ENCODE measurements at regions not wholly inside any gene's neighbourhood (a gene's known extent, or its start where the extent isn't known, plus 50 kb on each side); places are given as distances from the start of the nearest gene placed in this dataset.
A peak's percentile ranks its signal among the peaks of the same experiment; 100 is the strongest.

- no peak for DNase-seq (ENCODE audit: low read depth)
Measured at GRCh38 chr3:102183186-102183585, 251.6 kb upstream of the ZPLD1 start.

- DNase-seq (ENCODE audit: low read depth), result peak; percentile 9
Measured at GRCh38 chr3:102183623-102184022, 251.2 kb upstream of the ZPLD1 start.

DNA sequence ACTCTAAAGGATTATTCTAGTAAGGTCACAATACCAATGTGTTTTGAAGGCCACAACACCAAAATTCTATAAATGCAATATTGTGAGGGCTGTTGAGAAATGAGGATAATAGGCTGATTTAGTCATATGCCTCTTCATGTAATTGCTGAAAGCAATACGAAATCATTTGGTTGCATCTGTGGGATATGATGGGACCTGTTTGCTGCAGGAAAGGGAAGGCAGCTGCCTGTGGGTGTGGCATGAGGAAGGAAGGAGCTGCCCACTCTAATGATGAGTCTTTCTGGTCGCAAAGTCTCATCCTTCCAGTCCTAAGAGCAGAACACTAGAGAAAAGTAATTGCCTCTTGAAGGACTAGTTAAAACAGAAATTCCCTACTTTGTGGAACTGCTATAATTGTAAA, 245.3 kb upstream of the ZPLD1 start:
- DNase-seq (ENCODE audit: low read depth), result peak; percentile 24

- peak; percentile 67 for DNase-seq (ENCODE audit: low read depth)
Measured at GRCh38 chr3:102189956-102190723, 244.7 kb upstream of the ZPLD1 start.

DNA sequence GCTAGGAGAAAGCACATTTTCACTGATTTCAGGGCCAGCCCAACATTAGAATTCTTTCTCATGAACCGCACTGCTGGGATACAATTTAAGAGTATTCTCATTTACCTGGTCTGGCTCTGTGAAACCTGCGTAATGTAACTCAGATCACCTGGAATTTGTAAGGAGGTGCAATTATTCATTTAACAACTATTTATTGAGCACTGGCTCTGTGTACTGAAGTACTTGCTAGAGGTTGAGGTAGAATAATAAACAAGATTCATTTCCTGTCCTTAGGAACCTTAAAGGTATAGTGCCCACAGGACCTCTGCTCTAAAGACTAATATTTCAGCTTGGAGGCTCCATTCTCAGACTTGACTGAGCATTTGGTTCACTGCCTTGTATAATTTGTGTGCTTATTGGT, 242.2 kb upstream of the ZPLD1 start:
- DNase-seq (ENCODE audit: low read depth), result no peak

GRCh38 chr3:102193255-102193654, 241.6 kb upstream of the ZPLD1 start:
- no peak for DNase-seq (ENCODE audit: low read depth)

- DNase-seq (ENCODE audit: low read depth), result no peak
Measured at GRCh38 chr3:102194001-102194400, 240.8 kb upstream of the ZPLD1 start.

- DNase-seq (ENCODE audit: low read depth), result no peak
Measured at GRCh38 chr3:102194760-102195159, 240.1 kb upstream of the ZPLD1 start.

GRCh38 chr3:102195198-102195948, 239.4 kb upstream of the ZPLD1 start:
- peak; percentile 79 for DNase-seq (ENCODE audit: low read depth)

DNA sequence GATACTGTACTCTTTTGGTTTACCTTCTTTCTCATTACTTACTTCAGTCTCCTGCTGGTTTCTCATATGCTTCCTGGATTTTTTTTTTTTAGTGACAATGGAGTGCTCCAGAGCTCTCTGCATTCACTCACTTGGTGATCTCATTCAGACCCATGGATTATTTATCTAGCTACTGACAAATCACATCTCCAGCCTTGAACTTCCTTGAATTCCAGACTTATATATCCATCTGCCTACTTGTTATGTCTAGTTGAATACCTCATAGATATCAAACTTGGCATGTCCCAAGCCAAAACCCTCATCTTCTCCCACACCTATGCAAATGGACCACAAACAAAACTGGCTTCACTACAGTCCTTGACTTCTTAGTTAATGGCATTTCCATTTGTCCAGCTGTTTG, 234.7 kb upstream of the ZPLD1 start:
- DNase-seq (ENCODE audit: low read depth), result peak; percentile 83

- peak; percentile 36 for DNase-seq (ENCODE audit: low read depth)
Measured at GRCh38 chr3:102200560-102200959, 234.3 kb upstream of the ZPLD1 start.

- DNase-seq (ENCODE audit: low read depth), result no peak
Measured at GRCh38 chr3:102205647-102206046, 229.2 kb upstream of the ZPLD1 start.

DNA sequence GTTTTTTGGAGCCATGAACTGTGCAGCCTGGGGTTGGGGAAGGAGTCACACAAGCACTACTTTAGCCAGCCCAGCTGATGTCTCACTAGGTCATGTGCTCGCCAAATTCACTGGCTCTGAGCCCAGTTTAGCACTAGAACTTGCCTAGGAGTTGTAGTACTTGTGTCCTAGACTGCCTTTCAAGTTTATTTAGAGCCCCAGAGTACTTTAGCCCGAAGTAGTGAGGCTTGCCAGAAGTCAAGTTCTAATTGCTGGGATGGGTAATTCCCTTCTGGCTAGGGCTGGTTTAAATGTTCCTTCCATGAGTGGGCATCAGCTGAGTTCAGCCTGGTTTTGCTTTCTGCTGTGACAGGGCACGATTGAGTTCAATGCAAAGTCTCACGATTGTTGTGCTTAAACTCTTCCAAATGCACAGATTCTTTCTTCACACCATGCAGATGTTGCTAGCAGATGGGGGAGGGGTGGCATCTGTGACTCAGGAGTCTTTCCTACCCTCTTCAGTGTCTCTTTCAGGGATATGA, 228.2 kb upstream of the ZPLD1 start:
- DNase-seq (ENCODE audit: low read depth), result peak; percentile 92

- peak; percentile 85 for DNase-seq (ENCODE audit: low read depth)
Measured at GRCh38 chr3:102207151-102207571, 227.7 kb upstream of the ZPLD1 start.

DNA sequence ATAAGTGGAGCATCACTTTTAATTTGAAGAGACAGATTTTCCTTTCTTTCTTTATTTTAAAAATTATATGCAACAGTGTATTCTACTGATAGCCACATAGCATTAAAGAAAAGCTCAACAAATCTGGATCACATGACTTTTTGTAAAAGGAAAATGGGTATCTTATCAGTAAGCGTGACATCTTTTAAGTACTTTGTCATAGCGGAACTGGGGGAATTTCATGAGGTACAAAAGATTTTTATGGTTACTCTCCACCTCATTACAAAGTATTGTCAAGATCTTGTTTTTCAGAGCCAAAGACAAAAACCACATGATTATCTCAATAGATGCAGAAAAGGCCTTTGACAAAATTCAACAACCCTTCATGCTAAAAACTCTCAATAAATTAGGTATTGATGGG, 219.6 kb upstream of the ZPLD1 start:
- DNase-seq (ENCODE audit: low read depth), result no peak

DNA sequence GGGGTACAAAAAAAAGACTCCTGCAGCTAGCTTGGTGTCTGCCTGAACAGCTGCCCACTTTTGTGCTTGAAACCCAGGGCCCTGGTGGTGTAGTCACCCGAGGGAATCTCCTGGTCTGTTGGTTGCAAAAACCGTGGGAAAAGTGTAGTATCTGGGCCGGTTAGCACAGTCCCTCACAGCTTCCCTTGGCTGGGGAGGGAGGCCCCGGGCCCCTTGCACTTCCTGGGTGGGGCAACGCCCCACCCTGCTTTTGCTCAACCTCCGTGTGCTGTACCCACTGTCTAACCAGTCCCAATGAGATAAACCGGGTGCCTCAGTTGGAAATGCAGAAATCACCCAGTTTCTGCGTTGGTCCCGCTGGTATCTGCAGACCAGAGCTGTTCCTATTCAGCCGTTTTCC, 211.7 kb upstream of the ZPLD1 start:
- no peak for DNase-seq (ENCODE audit: low read depth)

DNA sequence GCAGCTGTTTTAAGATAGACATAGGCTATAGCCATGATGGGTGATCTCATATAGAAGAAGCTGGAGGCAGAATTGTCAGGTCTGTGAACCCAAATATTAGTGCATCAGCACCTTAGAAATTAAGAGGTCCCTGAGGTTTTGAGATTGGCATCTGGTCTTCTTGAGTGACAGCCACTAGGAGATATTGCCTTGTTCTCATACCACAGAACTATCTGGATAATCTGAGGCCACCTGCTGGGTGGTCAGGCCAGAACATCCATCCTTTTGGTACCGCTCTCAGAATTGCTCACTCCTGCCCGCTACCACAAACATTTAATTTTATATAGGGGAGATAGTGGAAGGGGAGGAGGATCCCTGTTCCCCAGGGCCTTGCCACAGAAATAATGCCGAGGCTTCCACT, 210.6 kb upstream of the ZPLD1 start:
- DNase-seq (ENCODE audit: low read depth), result peak; percentile 65

- DNase-seq (ENCODE audit: low read depth), result no peak
Measured at GRCh38 chr3:102225005-102225404, 209.8 kb upstream of the ZPLD1 start.

- DNase-seq (ENCODE audit: low read depth), result peak; percentile 83
Measured at GRCh38 chr3:102225407-102226132, 209.2 kb upstream of the ZPLD1 start.

DNA sequence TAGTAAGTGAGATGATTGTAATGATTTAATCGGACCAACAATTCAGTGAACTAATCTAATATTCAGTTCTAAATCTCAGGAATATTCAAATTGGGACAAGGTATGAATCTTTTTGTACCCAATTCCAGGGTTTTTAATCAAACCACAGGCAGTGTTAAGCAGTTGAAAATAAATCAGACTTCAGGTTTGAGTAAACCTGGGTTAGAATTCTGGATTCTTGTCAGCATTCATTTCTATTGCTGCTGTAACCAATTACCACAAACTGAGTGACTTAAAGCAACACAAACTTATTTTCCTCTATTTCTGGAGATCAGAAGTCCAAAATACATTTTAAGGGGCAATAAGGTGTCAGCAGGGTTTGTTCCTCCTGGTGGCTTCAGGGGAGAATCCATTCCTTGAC, 208.4 kb upstream of the ZPLD1 start:
- DNase-seq (ENCODE audit: low read depth), result no peak

DNA sequence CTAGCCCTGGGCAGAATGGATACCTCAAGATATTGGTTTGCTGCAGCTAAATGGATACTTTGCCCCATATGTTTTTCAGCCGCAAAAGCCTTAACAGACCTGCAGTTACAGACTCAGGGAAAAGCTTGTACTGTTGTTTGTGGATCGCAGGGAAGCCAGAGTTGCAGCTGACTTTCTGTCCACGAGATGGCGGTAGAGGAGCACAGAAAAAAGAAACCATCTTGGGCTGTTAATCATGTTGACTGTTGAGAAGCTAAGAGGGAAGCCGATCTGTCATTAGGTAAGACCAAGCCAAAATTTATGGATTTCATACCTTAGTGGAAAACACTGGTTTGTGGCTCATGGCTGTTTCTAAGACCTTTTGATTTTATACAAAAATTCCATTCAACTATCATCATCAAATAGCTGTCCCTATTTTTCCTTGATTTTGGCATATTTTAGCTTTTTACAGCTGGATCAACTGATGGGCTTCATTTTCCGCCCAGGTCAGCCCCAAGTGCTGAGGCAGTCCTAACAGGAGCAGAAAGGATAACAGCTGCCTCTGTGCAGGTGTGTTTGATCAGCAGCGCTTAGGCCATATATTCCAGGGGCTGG, 205.7 kb upstream of the ZPLD1 start:
- peak; percentile 80 for DNase-seq (ENCODE audit: low read depth)

DNA sequence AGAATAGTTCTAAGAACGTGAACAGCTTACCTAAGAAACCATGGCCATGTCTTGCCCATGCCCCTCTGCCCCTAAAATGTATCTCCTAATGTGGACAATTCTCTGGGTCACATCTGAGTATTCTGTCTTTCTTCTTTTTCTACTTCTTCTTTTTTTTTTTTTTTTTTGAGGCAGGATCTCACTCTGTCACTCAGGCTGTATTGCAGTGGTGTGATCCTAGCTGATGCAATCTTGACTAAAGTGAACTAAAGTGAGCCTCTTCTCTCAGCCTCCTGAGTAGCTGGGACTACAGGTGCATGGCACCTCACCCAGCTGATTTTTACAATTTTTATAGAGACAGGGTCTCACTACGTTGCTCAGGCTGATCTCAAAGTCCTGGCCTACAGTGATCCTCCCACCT, 204.8 kb upstream of the ZPLD1 start:
- no peak for DNase-seq (ENCODE audit: low read depth)

All from EH (cell line).